Endothelial cell of umbilical vein (primary cell): ENCODE measurements at regions not wholly inside any gene's neighbourhood (a gene's known extent, or its start where the extent isn't known, plus 50 kb on each side); places are given as distances from the start of the nearest gene placed in this dataset.

Experiments
- FOS ChIP-seq: IDR thresholded peaks from 2 replicates; pipeline ENCODE4 v1.6.1; 2011; ENCODE audit warnings: mild to moderate bottlenecking, low read length, moderate library complexity, borderline replicate concordance; ENCODE audit not compliant: insufficient read depth
- POLR2AphosphoS5 ChIP-seq: IDR thresholded peaks from 2 replicates; pipeline ENCODE4 v1.6.1; 2012; ENCODE audit warnings: low read depth, mild to moderate bottlenecking, control low read depth, low read length, moderate library complexity; ENCODE audit not compliant: insufficient read depth
- TF ChIP-seq, protein P1 (sequence below), 2 donors: IDR thresholded peaks; 1 replicate in 1 of 2; 2 replicates in 1 of 2; pipeline ENCODE4 v1.5.1; 2011; ENCODE audit warnings: low read length in 2 of 2, mild to moderate bottlenecking in 2 of 2, moderate library complexity in 2 of 2, control low read depth in 1 of 2, inconsistent platforms in 1 of 2, low read depth in 1 of 2; ENCODE audit not compliant: insufficient read depth in 1 of 2; ENCODE audit errors: extremely low read depth in 1 of 2

DNA sequence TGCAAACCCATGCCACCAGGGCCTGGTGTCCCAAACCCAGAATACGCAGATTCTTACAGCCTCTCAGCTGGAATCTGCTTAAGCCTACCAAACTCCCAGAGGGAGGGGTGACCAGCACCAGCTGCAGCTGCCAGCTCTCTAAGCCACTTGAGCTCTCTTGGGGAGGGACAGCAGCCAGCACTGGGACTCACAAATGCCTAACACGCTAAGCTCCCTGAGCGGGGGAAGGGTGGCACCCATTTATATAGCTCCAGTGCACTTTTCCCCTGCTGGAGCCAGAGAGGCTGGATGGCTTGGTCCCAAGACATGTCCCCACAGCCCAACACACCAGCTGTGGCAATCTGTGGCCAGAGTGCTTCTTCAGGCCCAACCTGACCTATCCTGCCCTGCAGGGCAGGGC is 326.8 kb upstream of the NRG3 start:
- TF ChIP-seq, protein P1, sequence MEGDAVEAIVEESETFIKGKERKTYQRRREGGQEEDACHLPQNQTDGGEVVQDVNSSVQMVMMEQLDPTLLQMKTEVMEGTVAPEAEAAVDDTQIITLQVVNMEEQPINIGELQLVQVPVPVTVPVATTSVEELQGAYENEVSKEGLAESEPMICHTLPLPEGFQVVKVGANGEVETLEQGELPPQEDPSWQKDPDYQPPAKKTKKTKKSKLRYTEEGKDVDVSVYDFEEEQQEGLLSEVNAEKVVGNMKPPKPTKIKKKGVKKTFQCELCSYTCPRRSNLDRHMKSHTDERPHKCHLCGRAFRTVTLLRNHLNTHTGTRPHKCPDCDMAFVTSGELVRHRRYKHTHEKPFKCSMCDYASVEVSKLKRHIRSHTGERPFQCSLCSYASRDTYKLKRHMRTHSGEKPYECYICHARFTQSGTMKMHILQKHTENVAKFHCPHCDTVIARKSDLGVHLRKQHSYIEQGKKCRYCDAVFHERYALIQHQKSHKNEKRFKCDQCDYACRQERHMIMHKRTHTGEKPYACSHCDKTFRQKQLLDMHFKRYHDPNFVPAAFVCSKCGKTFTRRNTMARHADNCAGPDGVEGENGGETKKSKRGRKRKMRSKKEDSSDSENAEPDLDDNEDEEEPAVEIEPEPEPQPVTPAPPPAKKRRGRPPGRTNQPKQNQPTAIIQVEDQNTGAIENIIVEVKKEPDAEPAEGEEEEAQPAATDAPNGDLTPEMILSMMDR (IDR thresholded peaks at IDR 0.05; ENCODE audit: extremely low read depth in 1 of 2, insufficient read depth in 1 of 2, low read depth in 1 of 2, low read length in 2 of 2) = no peak
- TF ChIP-seq POLR2AphosphoS5 = no peak
- no peak for TF ChIP-seq FOS
